EH (cell line): ENCODE measurements at regions not wholly inside any gene's neighbourhood (a gene's known extent, or its start where the extent isn't known, plus 50 kb on each side); places are given as distances from the start of the nearest gene placed in this dataset.

Source experiments
- DNase-seq: peaks from one replicate; pipeline ENCODE4 v3.0.0-alpha.2; 2015; ENCODE audit warnings: low read depth

DNA sequence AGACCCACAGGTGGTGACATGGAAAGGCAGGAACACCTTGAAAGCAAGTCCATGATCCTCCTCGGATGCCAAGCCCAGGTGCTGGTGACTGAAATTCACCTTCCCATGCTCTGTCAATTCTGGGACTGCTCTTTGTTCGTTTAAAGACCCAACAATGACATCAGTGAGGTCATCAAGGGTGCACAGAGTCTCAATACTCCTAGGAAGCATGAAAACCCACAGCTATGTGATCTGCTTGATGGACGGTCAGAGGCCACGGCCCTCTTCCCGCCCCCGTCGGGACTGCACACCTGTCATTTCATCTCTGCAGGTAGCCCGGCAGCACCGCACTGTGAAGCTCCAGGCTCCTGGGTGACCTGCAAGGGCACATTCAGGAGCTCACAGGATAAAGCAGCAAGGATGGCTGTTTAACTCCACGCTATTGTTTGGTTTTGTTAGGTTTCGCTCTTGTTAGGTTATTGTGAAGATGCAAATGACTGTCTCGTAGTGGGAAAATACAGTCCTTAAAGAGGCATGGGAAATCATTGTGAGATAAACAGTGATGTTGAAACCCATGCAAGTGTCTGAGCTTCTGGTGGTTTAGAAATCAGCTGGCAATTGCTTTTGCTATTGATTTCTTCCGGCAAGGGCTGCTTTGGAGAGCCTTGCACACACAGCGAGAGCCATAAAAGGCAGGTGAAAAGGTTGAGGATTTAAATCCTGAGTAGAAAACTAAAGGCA lies 124.8 kb upstream of the AJAP1 start:
- DNase-seq, result no peak

- DNase-seq, result no peak
Measured at GRCh38 chr1:4530166-4530785, 124.1 kb upstream of the AJAP1 start.

GRCh38 chr1:4531842-4532241 lies 122.6 kb upstream of the AJAP1 start:
- DNase-seq, result no peak

DNA sequence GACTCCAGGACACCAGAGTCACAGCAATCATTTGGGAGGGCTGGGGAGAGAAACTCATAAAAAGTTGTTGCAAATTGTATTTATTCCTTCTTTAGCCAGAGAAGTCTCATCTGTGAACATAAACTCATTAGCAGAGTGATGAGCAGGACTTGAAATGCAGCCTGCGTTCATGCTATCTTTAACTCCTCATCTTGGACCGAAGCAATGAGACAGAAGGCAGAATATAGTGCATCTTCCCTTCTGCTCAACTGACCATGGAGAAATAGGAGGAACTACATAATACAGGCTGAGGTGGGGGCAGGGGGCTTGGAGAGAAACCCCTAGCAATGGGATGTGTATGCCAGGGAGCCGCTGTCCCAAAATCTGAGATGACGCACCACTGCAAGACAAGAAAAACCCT lies 121.8 kb upstream of the AJAP1 start:
- DNase-seq, result no peak

DNA sequence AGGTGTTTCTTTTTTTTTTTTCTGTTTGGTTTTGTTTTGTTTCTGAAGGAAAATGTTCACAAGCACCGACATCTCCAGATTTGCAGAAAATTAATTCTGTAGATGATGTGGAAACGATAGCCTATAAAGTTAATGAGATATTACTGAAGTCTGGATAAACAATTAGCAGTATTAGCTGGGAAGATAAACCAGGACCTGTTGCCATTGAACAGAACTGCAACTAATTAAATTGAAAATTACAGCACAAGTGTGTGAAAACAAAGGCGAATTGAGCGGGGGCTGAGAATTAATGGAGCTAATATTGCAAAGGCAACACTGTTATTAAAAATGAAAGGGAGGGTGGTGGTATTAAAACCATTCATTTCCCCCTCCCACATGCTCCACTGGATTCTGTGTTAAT lies 107.5 kb upstream of the AJAP1 start:
- no peak for DNase-seq

DNA sequence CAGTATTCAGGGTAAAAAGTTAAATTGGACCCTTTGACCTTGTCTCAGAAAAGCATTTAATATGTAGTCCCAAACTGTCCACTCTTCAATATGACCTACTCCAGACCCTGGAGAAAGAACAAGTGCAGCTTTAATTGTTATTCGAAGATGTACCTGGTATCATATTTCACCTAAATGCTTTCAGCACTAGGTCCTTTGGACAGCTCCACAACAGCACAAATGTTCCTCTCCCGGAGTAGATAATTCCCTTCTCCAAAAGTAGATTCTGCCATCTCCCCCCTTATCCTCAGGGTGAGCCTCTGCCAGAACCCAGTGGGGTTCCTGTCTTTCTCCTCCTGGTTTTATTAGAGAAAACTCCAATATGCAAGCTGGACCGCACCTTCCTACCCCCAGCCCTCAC lies 104.5 kb upstream of the AJAP1 start:
- no peak for DNase-seq

GRCh38 chr1:4550941-4551340 lies 103.5 kb upstream of the AJAP1 start:
- no peak for DNase-seq

DNA sequence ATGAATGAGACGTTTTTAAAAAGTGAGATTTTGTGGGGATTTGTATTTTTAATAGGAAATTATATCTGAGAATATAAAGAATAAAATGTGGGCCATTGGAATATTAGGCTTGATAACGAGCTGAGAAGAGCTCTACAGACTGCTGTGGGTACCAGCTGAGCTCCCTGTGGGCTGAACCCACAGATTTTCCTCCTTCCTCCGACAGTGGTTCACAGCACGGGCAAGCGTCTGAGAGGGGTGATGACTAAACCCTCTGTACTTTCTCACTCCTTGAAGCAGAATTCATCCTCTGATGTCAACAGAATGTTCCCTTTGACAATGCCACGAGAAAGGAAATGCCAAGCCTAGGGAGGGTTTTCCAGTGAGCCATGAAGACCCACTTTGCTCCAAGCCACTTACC lies 102.7 kb upstream of the AJAP1 start:
- no peak for DNase-seq

DNA sequence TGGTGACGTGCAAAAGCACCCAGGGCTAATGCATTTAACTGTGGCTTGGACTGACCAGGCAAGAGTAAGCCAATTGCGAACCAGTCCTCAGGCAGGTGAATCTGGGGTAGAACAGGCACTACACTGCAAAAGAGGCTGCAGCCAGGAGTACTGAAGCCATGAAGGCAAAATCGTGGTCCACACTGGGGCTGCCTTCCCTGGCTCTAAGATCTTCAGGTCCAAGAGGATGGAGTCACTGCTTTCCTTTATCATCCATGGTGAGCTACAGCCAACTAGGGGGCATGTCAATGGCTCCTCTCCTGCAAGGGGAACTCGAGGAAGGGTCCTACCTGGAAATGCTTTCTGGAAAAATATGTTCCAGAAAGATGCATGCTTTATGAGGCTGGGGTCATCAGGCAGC lies 100.6 kb upstream of the AJAP1 start:
- no peak for DNase-seq

DNA sequence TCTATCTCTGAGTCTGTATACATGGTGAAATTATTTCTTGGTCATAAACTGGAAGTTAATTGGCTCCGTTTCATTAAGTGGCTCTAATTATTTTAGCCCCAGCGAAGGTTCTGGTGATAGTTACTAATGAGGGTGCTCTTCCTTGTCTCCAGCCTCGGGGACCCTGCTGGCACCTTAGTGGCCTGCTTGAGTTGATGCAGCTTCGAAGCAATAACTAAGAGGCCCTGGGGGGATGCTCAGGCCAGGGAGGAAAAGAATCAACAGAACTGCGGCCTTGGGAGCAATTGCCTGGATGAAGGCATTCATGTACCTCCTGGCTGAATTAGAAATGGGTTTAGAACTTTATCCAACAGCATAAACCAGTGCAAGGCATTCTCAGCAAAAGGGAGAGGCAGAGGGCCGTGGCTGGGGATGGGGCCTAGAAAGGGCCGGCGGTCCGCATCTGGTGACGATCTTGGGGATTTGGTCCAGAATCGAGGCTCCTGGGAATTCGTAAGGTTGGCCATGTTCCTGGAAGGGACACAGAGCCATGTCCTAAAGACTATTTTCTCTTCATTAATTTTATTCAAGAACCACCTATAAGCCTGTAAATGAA lies 100.0 kb upstream of the AJAP1 start:
- no peak for DNase-seq

- no peak for DNase-seq
Measured at GRCh38 chr1:4557949-4558348, 96.5 kb upstream of the AJAP1 start.

DNA sequence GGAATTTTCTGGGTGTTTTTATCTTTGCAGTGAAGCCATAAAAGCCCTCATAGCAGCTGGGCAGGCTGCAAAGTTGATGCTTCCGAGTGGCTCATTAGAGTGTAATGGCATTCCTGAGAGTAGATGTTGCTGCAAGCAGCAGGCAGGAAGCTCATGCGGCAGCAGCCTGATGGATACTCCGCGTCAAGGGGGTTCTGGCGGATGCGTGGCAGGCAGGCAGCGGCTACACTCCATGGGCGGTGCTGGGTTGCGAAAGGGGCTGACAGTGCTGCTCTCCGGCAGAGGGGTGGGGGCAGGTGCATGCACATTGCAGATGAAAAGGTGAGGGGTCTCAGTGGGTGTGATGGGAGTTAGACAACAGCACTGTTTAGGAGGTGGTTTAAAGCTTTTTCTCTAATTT lies 93.2 kb upstream of the AJAP1 start:
- DNase-seq, result no peak

DNA sequence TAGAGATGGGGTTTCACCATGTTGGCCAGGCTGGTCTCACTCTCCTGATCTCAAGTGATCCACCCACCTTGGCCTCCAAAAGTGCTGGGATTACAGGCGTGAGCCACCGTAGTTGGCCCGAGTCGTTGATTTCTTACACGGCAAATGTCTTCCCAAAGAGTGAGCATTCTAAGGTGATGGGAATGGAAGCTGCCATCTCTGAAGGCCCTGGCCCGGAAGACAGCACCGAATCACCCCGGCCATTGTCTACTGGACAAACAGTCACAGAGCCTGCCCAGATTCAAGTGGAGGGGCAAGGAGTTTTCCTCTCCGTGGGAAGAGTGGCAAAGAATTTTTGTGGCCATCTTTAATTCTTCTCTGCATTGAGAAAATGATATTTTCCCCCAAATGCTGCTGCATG lies 92.1 kb upstream of the AJAP1 start:
- no peak for DNase-seq

GRCh38 chr1:4563586-4563985 lies 90.8 kb upstream of the AJAP1 start:
- no peak for DNase-seq

DNA sequence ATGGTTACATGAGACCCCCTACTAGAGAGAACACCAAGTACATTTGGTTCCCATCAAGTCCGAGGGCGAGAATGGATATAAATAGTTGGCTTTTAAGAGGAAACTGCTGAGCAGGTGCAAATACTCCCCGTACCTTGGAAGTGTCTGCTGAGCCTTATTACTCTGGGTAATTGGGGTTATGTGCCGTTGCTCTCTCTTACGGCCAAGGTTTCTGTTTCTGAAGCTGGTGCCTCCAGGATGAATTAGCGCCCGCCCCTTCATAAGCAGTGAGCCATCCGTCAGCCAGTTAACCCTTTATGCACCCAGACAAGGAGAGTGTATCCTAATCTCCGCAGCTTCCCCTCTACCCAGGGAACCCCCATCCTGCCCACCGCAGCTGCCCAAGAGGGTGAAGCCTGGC lies 90.4 kb upstream of the AJAP1 start:
- DNase-seq, result no peak

DNA sequence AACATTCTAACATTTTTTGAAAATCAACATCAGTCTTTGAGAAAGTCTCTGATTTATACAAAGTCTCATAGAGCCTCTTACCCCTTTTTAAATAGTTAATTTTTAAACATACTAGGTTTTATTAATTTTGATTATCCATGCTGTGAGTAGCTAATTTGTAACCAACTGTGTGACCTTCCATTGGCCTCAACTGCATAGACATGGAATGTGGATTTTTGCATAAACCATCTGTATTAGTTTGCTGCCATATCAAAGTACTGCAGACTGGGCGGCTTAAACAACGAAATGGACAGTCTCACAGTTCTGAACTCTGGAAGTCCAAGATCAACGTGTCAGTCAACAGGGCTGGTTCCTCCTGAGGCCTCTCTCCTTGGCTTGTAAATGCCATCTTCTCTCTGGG lies 89.2 kb upstream of the AJAP1 start:
- no peak for DNase-seq

DNA sequence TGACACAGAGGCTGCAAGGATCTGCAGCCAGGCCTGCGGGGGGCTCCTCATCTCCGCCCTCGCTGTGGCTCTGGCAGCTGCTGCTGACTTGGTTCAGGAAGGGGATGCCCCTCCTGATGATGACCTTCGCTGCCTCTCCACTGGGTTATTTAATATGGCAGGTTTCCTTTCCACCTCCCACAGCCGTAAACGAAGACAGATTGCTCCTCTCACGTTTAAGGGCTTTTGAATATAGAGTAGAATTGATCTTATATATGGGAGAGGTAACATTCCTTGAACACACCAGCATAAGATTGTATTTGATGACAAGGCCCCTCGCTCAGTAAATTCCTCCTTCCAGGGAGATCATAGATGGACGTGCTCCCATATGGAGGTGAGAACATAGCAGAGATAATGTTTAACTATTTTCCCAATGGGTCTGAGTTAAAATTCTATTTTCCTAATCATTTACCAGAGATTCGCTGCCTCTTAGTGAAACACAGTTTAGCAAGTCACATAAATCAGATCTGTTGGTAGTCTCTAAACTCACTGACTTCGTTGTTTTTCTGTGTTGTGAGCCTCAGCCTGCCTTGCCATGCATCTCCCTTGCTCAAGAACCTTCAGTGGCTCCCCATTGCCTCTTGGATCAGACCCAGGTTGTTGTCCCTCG lies 88.5 kb upstream of the AJAP1 start:
- DNase-seq, result no peak

DNA sequence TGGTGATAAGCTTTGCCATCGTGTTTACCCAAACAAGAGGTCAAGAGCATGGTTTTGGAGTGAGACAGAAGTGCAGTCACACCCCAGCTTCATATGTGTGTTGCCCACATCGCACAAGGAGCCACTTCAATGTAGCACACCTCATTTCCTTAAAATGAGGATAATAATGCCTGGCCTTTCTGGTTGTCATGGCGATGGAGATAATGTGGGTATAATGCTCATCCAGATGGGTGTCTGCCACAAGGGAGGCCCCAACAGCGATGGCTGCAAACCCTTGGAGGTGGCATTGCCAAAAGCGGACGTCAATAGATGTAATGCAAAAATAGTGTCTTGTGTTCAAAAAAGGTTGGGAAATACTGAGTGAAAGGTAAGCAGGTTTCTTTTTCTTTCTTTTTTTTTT lies 83.1 kb upstream of the AJAP1 start:
- DNase-seq, result no peak

GRCh38 chr1:4573526-4573925 lies 80.9 kb upstream of the AJAP1 start:
- no peak for DNase-seq

- DNase-seq, result no peak
Measured at GRCh38 chr1:4581807-4582206, 72.6 kb upstream of the AJAP1 start.

GRCh38 chr1:4584449-4584848 lies 70.0 kb upstream of the AJAP1 start:
- DNase-seq, result no peak

- no peak for DNase-seq
Measured at GRCh38 chr1:4585216-4585615, 69.2 kb upstream of the AJAP1 start.

DNA sequence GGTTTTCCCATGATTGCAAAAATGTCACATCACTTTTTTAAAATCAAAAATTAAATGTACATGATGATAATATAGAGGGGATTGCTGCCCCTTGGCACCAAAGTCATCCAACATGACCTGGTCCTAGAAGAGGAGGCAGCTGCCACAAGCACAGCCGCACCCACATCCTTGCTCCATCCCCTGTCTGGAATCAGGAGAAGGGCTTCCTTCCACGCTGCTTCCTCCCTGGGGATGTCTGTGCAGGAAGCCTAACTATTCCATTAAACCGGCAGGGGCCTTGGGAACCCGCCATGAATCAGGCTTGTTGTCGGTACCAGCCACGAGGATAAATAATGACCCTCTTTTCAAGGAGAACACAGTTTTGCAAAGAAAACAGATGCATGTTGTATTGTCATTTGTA lies 68.7 kb upstream of the AJAP1 start:
- DNase-seq, result no peak
